ENCODE measurements at regions not wholly inside any gene's neighbourhood (a gene's known extent, or its start where the extent isn't known, plus 50 kb on each side); places are given as distances from the start of the nearest gene placed in this dataset.

- TF ChIP-seq, protein P1, sequence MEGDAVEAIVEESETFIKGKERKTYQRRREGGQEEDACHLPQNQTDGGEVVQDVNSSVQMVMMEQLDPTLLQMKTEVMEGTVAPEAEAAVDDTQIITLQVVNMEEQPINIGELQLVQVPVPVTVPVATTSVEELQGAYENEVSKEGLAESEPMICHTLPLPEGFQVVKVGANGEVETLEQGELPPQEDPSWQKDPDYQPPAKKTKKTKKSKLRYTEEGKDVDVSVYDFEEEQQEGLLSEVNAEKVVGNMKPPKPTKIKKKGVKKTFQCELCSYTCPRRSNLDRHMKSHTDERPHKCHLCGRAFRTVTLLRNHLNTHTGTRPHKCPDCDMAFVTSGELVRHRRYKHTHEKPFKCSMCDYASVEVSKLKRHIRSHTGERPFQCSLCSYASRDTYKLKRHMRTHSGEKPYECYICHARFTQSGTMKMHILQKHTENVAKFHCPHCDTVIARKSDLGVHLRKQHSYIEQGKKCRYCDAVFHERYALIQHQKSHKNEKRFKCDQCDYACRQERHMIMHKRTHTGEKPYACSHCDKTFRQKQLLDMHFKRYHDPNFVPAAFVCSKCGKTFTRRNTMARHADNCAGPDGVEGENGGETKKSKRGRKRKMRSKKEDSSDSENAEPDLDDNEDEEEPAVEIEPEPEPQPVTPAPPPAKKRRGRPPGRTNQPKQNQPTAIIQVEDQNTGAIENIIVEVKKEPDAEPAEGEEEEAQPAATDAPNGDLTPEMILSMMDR (IDR thresholded peaks at IDR 0.05) = no peak
- no peak for TF ChIP-seq JUN (CRISPR knock-in tag; IDR thresholded peaks at IDR 0.05)
- TF ChIP-seq TEAD4 (CRISPR knock-in tag; IDR thresholded peaks at IDR 0.05) = no peak
- TF ChIP-seq, protein P2, sequence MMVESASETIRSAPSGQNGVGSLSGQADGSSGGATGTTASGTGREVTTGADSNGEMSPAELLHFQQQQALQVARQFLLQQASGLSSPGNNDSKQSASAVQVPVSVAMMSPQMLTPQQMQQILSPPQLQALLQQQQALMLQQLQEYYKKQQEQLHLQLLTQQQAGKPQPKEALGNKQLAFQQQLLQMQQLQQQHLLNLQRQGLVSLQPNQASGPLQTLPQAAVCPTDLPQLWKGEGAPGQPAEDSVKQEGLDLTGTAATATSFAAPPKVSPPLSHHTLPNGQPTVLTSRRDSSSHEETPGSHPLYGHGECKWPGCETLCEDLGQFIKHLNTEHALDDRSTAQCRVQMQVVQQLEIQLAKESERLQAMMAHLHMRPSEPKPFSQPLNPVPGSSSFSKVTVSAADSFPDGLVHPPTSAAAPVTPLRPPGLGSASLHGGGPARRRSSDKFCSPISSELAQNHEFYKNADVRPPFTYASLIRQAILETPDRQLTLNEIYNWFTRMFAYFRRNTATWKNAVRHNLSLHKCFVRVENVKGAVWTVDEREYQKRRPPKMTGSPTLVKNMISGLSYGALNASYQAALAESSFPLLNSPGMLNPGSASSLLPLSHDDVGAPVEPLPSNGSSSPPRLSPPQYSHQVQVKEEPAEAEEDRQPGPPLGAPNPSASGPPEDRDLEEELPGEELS (CRISPR knock-in tag; IDR thresholded peaks at IDR 0.05) = no peak
- no peak for TF ChIP-seq ZNF232 (CRISPR knock-in tag; IDR thresholded peaks at IDR 0.05)
Measured at GRCh38 chr15:95712785-95713184, 617.7 kb upstream of the NR2F2 start.
